Activated CD4-positive, alpha-beta memory T cell treated with anti-CD3 and anti-CD28 coated beads, Interleukin-2, amount 10 ng/mL, durations not matched to agents 7 days and 5 days (primary cell): ENCODE measurements at regions not wholly inside any gene's neighbourhood (a gene's known extent, or its start where the extent isn't known, plus 50 kb on each side); places are given as distances from the start of the nearest gene placed in this dataset.
"Not testable (repeated sequence)": the region's sequence is repeated elsewhere in the genome, so short reads cannot be mapped to it uniquely, and the experiment has no call there.

ENCODE experiments used
- CTCF ChIA-PET: fragments of 350-600 bp; sonication (Branson Sonifier 250); formaldehyde crosslinking; loops from one replicate; lab custom pipeline; 2021; ENCODE audit warnings: antibody characterized with exemption, inconsistent platforms; lab: Charles Lee
- POLR2A ChIA-PET: fragments of 350-600 bp; sonication (Branson Sonifier 250); formaldehyde crosslinking; loops from one replicate; lab custom pipeline; 2021; ENCODE audit warnings: antibody characterized with exemption; lab: Charles Lee
- DNase-seq: peaks from one replicate; pipeline ENCODE4 v3.0.0-alpha.2; 2020
- H3K27ac Mint-ChIP-seq: one replicate; pipeline ENCODE4 v1.8.0; 2021; ENCODE audit warnings: mild to moderate bottlenecking, mixed read lengths
- H3K27me3 Mint-ChIP-seq: one replicate; pipeline ENCODE4 v1.8.0; 2021; ENCODE audit warnings: mixed read lengths
- H3K36me3 Mint-ChIP-seq: one replicate; pipeline ENCODE4 v1.8.0; 2021; ENCODE audit warnings: low read depth, mixed read lengths
- H3K4me1 Mint-ChIP-seq: one replicate; pipeline ENCODE4 v1.8.0; 2021; ENCODE audit warnings: mixed read lengths
- H3K4me3 Mint-ChIP-seq: one replicate; pipeline ENCODE4 v1.8.0; 2021; ENCODE audit warnings: mild to moderate bottlenecking, mixed read lengths
- H3K9me3 Mint-ChIP-seq: one replicate; pipeline ENCODE4 v1.8.0; 2021; ENCODE audit warnings: mixed read lengths

- H3K4me1 Mint-ChIP-seq = peaks cover 6% of the 10 kb centered on the region
Observed at GRCh38 chr17:6923385-6923784, 72.5 kb upstream of the ALOX12 start.

GRCh38 chr17:6924208-6924607 lies 71.6 kb upstream of the ALOX12 start:
- POLR2A ChIA-PET = interaction anchor here (1.7 kb wide), 1 partner anchor 45 kb away, joined by 3 read pairs; no protein-coding TSS in a partner anchor
- H3K4me3 Mint-ChIP-seq = no peak overlapping the region
- peaks cover 6% of the 10 kb centered on the region for H3K4me1 Mint-ChIP-seq
- CTCF ChIA-PET = interaction anchor here (0.9 kb wide), 1 partner anchor 10 kb away, joined by 3 read pairs; no protein-coding TSS in a partner anchor
- no peaks in the 10 kb centered on the region for H3K36me3 Mint-ChIP-seq
- H3K27ac Mint-ChIP-seq = no peak overlapping the region
- H3K9me3 Mint-ChIP-seq = no peaks in the 10 kb centered on the region
- no peak for DNase-seq
- H3K27me3 Mint-ChIP-seq = peaks cover 21% of the 10 kb centered on the region

More at GRCh38 chr17:6923385-6923784, 72.5 kb upstream of the ALOX12 start:
- H3K36me3 Mint-ChIP-seq = no peaks in the 10 kb centered on the region
- ChIA-PET CTCF (interaction anchor here (0.6 to 1.1 kb wide), 3 partner anchors 9 to 222 kb away, joined by 3 to 5 read pairs (median 4); no protein-coding TSS in a partner anchor), POLR2A (interaction anchor here (1.7 kb wide), 1 partner anchor 45 kb away, joined by 3 read pairs; no protein-coding TSS in a partner anchor)
- no peak overlapping the region for H3K4me3 Mint-ChIP-seq
- no peak for DNase-seq
- H3K27ac Mint-ChIP-seq = no peak overlapping the region
- peaks cover 17% of the 10 kb centered on the region for H3K27me3 Mint-ChIP-seq
- H3K9me3 Mint-ChIP-seq = no peaks in the 10 kb centered on the region

DNA sequence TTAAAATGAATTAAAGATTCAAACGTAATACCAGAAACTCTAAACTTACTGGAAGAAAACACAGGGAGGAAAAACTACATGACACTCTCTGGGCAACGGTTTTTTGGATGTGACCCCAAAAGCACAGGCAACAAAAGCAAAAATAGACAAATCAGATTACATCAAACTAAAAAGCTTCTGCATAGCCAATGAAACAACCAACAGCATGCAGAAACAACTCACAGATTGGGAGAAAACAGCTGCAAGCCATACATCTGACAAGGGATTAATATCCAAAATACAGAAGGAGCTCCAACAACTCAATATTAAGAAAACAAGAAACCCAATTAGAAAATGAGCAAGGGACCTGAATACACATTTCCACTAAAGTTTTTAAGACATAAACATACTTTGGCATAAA lies 69.2 kb upstream of the ALOX12 start:
- no peak for DNase-seq
- ChIA-PET POLR2A (interaction anchor here (1.9 kb wide), 1 partner anchor 109 kb away, joined by 5 read pairs; the partner anchor contains the start of gene SLC16A13), CTCF (interaction anchor here (1.1 to 3.6 kb wide), 3 partner anchors 12 to 78 kb away, joined by 6 to 19 read pairs (median 10); no protein-coding TSS in a partner anchor)
- Mint-ChIP-seq H3K27me3 (peaks cover 23% of the 10 kb centered on the region), H3K9me3 (no peaks in the 10 kb centered on the region), H3K27ac (no peak overlapping the region), H3K4me1 (peaks cover 6% of the 10 kb centered on the region), H3K4me3 (no peak overlapping the region), H3K36me3 (no peaks in the 10 kb centered on the region)

DNA sequence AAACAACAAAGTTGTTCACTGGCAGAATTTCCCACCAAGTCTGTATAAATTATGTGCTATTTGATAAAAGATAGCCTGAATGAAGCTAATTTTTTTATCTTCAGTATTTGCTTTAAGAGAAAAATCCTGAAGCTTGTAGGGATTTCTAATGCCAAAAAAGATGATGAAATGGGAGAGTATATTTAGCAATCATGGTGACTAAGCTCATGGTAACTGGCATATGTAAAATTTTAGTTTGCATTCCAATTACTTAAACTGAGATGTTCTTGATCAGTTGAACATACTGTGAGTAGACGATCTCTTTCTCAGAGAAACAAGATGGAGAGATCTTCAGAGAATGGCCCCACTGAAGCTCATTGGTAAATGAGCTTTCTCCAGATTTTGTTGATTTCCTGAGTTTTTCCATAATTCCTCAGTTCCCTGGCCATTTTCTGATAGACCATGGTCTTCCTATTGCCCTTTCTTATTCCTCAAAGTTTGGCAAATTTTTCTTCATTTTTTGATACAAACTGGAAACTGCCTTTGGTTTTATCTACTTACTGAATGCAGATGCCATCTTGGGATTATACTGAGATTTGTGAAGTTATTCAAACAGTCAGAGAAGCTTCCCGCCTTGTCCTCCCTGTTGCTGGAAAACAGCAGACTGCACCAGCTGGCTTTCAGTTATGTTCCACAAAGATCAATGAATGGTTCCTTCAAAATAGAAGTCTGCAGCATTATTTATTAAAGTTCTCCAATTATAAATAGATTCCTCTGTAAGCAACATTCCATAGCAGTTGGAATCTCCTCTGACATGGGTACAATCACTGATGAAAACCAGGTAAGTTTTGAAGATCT lies 68.3 kb upstream of the ALOX12 start:
- POLR2A ChIA-PET = interaction anchor here (1.9 kb wide), 1 partner anchor 108 kb away, joined by 5 read pairs; the partner anchor contains the start of gene SLC16A13
- no peak for DNase-seq
- Mint-ChIP-seq H3K36me3 (no peaks in the 10 kb centered on the region), H3K27me3 (peaks cover 23% of the 10 kb centered on the region), H3K4me1 (peaks cover 6% of the 10 kb centered on the region), H3K4me3 (no peak overlapping the region), H3K9me3 (no peaks in the 10 kb centered on the region), H3K27ac (no peak overlapping the region)
- CTCF ChIA-PET = interaction anchor here (2.4 to 3.6 kb wide), 2 partner anchors 17 to 77 kb away, joined by 10 to 19 read pairs; no protein-coding TSS in a partner anchor

DNA sequence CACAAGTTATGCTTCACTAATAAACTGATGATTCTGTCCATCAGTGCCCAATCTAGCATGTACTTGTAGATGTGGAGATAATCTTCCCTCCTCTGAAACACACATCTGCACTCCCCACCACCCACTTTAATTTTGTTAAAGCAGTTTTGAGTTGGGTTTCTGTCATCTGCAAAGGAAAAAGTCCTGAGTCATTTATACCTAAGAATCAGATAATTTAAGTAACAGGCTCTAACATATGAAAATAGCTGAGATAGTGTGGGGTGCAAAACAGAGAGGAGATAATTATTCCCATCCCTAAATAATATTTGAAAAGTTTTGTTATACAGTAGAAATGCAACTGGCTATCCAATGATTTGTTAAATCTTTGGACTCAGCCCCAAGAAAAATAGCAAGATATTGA lies 67.7 kb upstream of the ALOX12 start:
- DNase-seq = no peak
- Mint-ChIP-seq H3K36me3 (no peaks in the 10 kb centered on the region), H3K27me3 (peaks cover 23% of the 10 kb centered on the region), H3K4me3 (no peak overlapping the region), H3K4me1 (peaks cover 6% of the 10 kb centered on the region), H3K9me3 (no peaks in the 10 kb centered on the region), H3K27ac (no peak overlapping the region)
- CTCF ChIA-PET = interaction anchor here (2.4 to 3.6 kb wide), 2 partner anchors 18 to 76 kb away, joined by 10 to 19 read pairs; no protein-coding TSS in a partner anchor
- POLR2A ChIA-PET = no interaction called here

- POLR2A ChIA-PET = no interaction called here
- CTCF ChIA-PET = interaction anchor here (1.5 kb wide), 1 partner anchor 17 kb away, joined by 4 read pairs; no protein-coding TSS in a partner anchor
- H3K4me1 Mint-ChIP-seq = no peaks in the 10 kb centered on the region
- no peak overlapping the region for H3K4me3 Mint-ChIP-seq
- H3K27me3 Mint-ChIP-seq = peaks cover 18% of the 10 kb centered on the region
- H3K27ac Mint-ChIP-seq = no peak overlapping the region
- no peaks in the 10 kb centered on the region for H3K36me3 Mint-ChIP-seq
- DNase-seq = no peak
- H3K9me3 Mint-ChIP-seq = no peaks in the 10 kb centered on the region
Observed at GRCh38 chr17:6930749-6931148, 65.1 kb upstream of the ALOX12 start.

DNA sequence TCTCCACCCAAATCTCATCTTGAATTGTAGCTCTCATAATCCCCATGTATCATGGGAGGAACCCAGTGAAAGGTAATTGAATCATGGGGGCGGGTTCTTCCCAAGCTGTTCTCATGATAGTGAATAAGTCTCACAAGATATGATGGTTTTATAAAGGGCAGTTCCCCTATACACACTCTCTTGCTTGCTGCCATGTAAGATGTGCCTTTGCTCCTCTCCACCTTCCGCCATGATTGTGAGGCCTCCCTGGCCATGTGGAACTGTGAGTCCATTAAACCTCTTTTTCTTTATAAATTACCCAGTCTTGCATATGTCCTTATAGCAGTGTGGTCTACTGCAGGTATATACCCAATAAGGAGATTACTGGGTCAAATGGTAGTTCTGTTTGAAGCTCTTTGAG lies 61.3 kb upstream of the ALOX12 start:
- H3K4me3 Mint-ChIP-seq, CTCF ChIA-PET, H3K9me3 Mint-ChIP-seq, H3K4me1 Mint-ChIP-seq, H3K36me3 Mint-ChIP-seq, H3K27me3 Mint-ChIP-seq, DNase-seq, H3K27ac Mint-ChIP-seq, POLR2A ChIA-PET: not testable (repeated sequence)

DNA sequence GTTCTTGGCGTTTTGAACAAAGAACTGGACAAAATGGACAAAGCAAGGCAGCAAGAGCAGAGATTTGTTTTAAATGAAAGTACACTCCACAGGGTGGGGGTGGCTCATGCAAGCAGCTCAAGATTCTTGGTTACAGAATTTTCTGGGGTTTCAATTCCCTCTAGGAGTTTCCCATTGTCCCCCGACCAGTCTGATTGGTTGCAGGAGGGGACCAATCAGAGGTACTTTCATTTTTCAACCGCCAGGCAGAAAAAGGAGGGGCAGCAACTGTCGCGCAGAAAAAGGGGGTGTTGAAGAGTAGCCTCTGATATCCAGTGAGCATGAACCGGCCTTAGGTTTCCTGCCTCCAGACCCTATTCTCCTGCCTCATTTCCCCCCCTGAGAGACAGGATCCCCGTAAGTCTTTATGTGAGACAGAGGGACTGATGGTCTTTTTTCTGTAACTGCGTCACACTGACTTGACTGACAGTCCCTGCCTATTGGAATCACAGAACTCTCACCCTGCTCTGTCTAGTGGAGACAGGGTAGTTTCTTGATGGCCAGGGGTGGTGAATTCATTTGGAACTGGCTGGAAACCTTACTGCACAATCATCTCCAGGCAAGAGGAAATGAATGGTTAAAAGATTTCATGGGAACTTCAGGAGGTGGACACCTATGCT lies 59.4 kb upstream of the ALOX12 start:
- H3K27ac Mint-ChIP-seq = peak overlapping the region; percentile 33
- DNase-seq = peak; percentile 25
- H3K36me3 Mint-ChIP-seq = no peaks in the 10 kb centered on the region
- ChIA-PET CTCF (interaction anchor here (1.2 kb wide), 1 partner anchor 39 kb away, joined by 3 read pairs; no protein-coding TSS in a partner anchor), POLR2A (no interaction called here)
- H3K27me3 Mint-ChIP-seq = no peaks in the 10 kb centered on the region
- H3K4me1 Mint-ChIP-seq = peaks cover 14% of the 10 kb centered on the region
- H3K4me3 Mint-ChIP-seq = peak overlapping the region; percentile 40
- no peaks in the 10 kb centered on the region for H3K9me3 Mint-ChIP-seq

- no peaks in the 10 kb centered on the region for H3K9me3 Mint-ChIP-seq
- POLR2A ChIA-PET = no interaction called here
- peaks cover 14% of the 10 kb centered on the region for H3K4me1 Mint-ChIP-seq
- no peak overlapping the region for H3K27ac Mint-ChIP-seq
- no peaks in the 10 kb centered on the region for H3K36me3 Mint-ChIP-seq
- no peak for DNase-seq
- no peaks in the 10 kb centered on the region for H3K27me3 Mint-ChIP-seq
- CTCF ChIA-PET = interaction anchor here (0.8 to 1.8 kb wide), 2 partner anchors 28 to 44 kb away, joined by 3 to 4 read pairs; no protein-coding TSS in a partner anchor
- H3K4me3 Mint-ChIP-seq = no peak overlapping the region
Observed at GRCh38 chr17:6938637-6939036, 57.2 kb upstream of the ALOX12 start.

DNA sequence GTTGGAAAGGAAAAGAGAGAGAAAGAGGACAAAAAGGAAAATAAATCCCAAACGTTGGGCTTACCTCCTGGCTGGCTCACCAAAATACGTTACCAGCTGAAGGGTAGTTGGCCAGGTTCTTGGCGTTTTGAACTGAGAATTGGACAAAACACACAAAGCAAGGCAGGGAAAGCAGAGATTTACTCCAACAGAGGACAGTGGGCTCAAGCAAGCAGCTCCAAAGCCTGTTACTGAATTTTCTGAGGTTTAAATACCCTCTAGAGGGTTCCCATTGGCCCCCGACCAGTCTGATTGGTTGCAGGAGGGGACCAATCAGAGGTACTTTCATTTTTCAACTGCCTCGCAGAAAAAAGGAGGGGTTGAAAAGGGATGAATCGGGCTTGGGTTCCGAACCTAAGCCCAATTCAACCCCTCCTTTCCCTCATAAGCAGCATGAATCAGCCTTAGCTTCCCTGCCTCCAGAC lies 55.6 kb upstream of the ALOX12 start:
- Mint-ChIP-seq H3K9me3 (no peaks in the 10 kb centered on the region), H3K4me3 (peak overlapping the region; percentile 40), H3K4me1 (peaks cover 14% of the 10 kb centered on the region), H3K36me3 (no peaks in the 10 kb centered on the region), H3K27me3 (no peaks in the 10 kb centered on the region), H3K27ac (peak overlapping the region; percentile 53)
- CTCF ChIA-PET = interaction anchor here (0.6 kb wide), 1 partner anchor 76 kb away, joined by 3 read pairs; no protein-coding TSS in a partner anchor
- no peak for DNase-seq
- POLR2A ChIA-PET = interaction anchor here (1.0 kb wide), 1 partner anchor 9 kb away, joined by 3 read pairs; no protein-coding TSS in a partner anchor

DNA sequence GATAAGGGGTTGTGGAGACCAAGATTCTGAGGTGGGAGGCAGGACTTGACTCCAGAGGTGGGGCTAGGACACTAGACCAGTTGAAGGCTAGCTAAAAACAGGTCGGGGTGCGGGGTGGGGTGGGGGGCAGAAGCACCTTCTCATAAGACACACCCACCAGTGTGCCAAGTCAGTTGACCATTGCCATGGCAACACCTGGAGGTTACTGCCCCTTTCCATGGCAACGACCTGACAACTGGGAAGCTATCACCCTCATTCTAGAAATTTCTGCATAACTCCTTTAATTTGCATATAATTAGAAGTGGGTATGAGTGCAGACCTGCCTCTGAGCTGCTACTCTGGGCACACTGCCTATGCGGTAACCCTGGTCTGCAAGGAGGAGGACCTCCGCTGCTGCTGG lies 53.9 kb upstream of the ALOX12 start:
- ChIA-PET CTCF (interaction anchor here (1.0 to 1.6 kb wide), 2 partner anchors 31 to 98 kb away, joined by 3 to 5 read pairs; no protein-coding TSS in a partner anchor), POLR2A (no interaction called here)
- Mint-ChIP-seq H3K4me3 (no peak overlapping the region), H3K4me1 (peaks cover 10% of the 10 kb centered on the region), H3K36me3 (no peaks in the 10 kb centered on the region), H3K9me3 (no peaks in the 10 kb centered on the region), H3K27ac (no peak overlapping the region), H3K27me3 (no peaks in the 10 kb centered on the region)
- DNase-seq = no peak

- POLR2A ChIA-PET = no interaction called here
- CTCF ChIA-PET = interaction anchor here (1.6 kb wide), 1 partner anchor 32 kb away, joined by 5 read pairs; no protein-coding TSS in a partner anchor
- no peaks in the 10 kb centered on the region for H3K36me3 Mint-ChIP-seq
Observed at GRCh38 chr17:6943406-6943805, 52.4 kb upstream of the ALOX12 start.

More at GRCh38 chr17:6943406-6943805, 52.4 kb upstream of the ALOX12 start:
- H3K27me3 Mint-ChIP-seq = no peaks in the 10 kb centered on the region
- no peak overlapping the region for H3K27ac Mint-ChIP-seq
- DNase-seq = no peak
- H3K4me1 Mint-ChIP-seq = peaks cover 13% of the 10 kb centered on the region
- no peaks in the 10 kb centered on the region for H3K9me3 Mint-ChIP-seq
- no peak overlapping the region for H3K4me3 Mint-ChIP-seq
